Heart right ventricle (tissue), 16 donors: ENCODE measurements at regions not wholly inside any gene's neighbourhood (a gene's known extent, or its start where the extent isn't known, plus 50 kb on each side); places are given as distances from the start of the nearest gene placed in this dataset.
"Not testable (repeated sequence)": the region's sequence is repeated elsewhere in the genome, so short reads cannot be mapped to it uniquely, and the experiment has no call there.

Experiments used
- ATAC-seq, 8 donors: fragments of 200-7000 bp; cut with Tn5 transposase; one replicate each; pipeline ENCODE4 v1.9.1; 2020; ENCODE audit warnings: mild to moderate bottlenecking in 8 of 8, moderate library complexity in 8 of 8, moderate number of reproducible peaks in 1 of 8
- DNase-seq, 2 donors: peaks; one replicate each; pipeline ENCODE4 v3.0.0-alpha.2; 2020
- H3K27ac ChIP-seq, 10 donors: fragments of 200-600 bp; sonication (generic) in 2 of 10; one replicate each; pipeline versions ENCODE4 v1.5.0 to v1.8.0; 2020 to 2022; ENCODE audit warnings: mild to moderate bottlenecking in 3 of 10
- H3K27me3 ChIP-seq, 7 donors: fragments of 200-600 bp; one replicate each; pipeline ENCODE4 v1.8.0; 2021 to 2022; ENCODE audit warnings: mild to moderate bottlenecking in 2 of 7
- H3K36me3 ChIP-seq, 9 donors: fragments of 200-600 bp; sonication (generic) in 1 of 9; one replicate each; pipeline versions ENCODE4 v1.5.0 to v1.8.0; 2020 to 2022; ENCODE audit warnings: mild to moderate bottlenecking in 2 of 9
- H3K4me1 ChIP-seq, 9 donors: fragments of 200-600 bp; sonication (generic) in 1 of 9; one replicate each; pipeline versions ENCODE4 v1.5.0 to v1.8.0; 2020 to 2022; ENCODE audit warnings: mild to moderate bottlenecking in 4 of 9
- H3K4me3 ChIP-seq, 10 donors: fragments of 200-600 bp; sonication (generic) in 2 of 10; one replicate each; pipeline versions ENCODE4 v1.5.0 to v1.8.0; 2020 to 2022; ENCODE audit warnings: mild to moderate bottlenecking in 7 of 10, moderate library complexity in 2 of 10
- H3K9me3 ChIP-seq, 11 donors: fragments of 200-600 bp in 10 of 11; sonication (generic) in 2 of 11; one replicate each; pipeline versions ENCODE4 v1.5.0 to v1.8.0; 2013 to 2022; ENCODE audit warnings: mild to moderate bottlenecking in 2 of 11, control low read depth in 1 of 11, moderate library complexity in 1 of 11
- CTCF ChIP-seq, 9 donors: fragments of 200-600 bp; sonication (generic) in 2 of 9; IDR thresholded peaks; one replicate each; pipeline versions ENCODE4 v1.5.0 to v1.8.0; 2021 to 2022; ENCODE audit warnings: antibody characterized with exemption in 9 of 9, mild to moderate bottlenecking in 5 of 9, moderate library complexity in 1 of 9
- WGBS, 2 donors: extraction: QIAGEN DNeasy Blood & Tissue Kit; methylation state at CpG; one replicate each; pipeline ENCODE4 v1.1.7; 2013; ENCODE audit warnings: inconsistent platforms in 1 of 2; 5-methylcytosine and 5-hydroxymethylcytosine counted together
- intact Hi-C, 10 donors: fragments of 100-400 bp; cut with DNase I; formaldehyde crosslinking; loops; one replicate each; pipeline versions ENCODE4 v1.11.1 to v1.14.2; 2022
- donor health status: Arrhythmogenic right ventricular cardiomyopathy.
- donor health status: ischemic (EF 13 %, LVEDD 7.1; RV severe dilation, severe dysfunction).
- donor health status: healthy with polysubstance abuse.
- donor health status: DM: no; HTN: yes; CAD: no.
- donor health status: DM: no; HTN: no; CAD: no.
- donor health status: ischemic (EF 25% LVEDD 6.9; RV normal size, moderate dysfunction).
- donor health status: ischemic (EF 25% LVEDD 5.7; RV mildly dilated, moderate dysfunction).
- donor health status: healthy.
- donor health status: DM: yes; HTN: yes; CAD: no.
- donor health status: Ischemic cardiomyopathy.
- donor health status: ischemic (EF 35%, LVEDD 5.7; RV mildly dilated, moderate dysfunction).
- donor health status: nonischemic (EF 11% LVEDD 7.7; RV severe dilation, severe dysfunction).
- donor health status: DM: yes; HTN: yes; CAD: no.
- donor health status: PGD.
- donor health status: ischemic (EF 29% LVEDD 5.4; RV normal size, mild dysfunction).
- donor health status: nonischemic (EF 23%, LVEDD 6.1; RV moderate dilation, normal function).

- DNase-seq: peak; percentile 43 to 48
- WGBS, 2 donors: 67 to 78% methylated on average over 3 of the region's 3 CpGs
- TF ChIP-seq CTCF (IDR thresholded peaks at IDR 0.05): no peak
- Histone ChIP-seq H3K4me1 (peaks cover 0 to 46% (median 5%) of the 10 kb centered on the region in 9 donors), H3K27ac (peak overlapping the region in 7 of 10 donors; percentile 7 to 72 (median 43)), H3K36me3 (no peaks in the 10 kb centered on the region), H3K27me3 (no peaks in the 10 kb centered on the region), H3K9me3 (no peaks in the 10 kb centered on the region), H3K4me3 (no peak overlapping the region)
- intact Hi-C loops: loop anchor here in 7 of 10 donors (5.0 to 10.0 kb wide), 5 partner anchors 65 to 158 kb away; partner anchors contain the start of gene GLUL (in 4 of the 7)
- peak; percentile 58 to 77 (median 71) for ATAC-seq
These were observed 91.6 kb downstream of the GLUL start for GRCh38 chr1:182299728-182300616.

DNA sequence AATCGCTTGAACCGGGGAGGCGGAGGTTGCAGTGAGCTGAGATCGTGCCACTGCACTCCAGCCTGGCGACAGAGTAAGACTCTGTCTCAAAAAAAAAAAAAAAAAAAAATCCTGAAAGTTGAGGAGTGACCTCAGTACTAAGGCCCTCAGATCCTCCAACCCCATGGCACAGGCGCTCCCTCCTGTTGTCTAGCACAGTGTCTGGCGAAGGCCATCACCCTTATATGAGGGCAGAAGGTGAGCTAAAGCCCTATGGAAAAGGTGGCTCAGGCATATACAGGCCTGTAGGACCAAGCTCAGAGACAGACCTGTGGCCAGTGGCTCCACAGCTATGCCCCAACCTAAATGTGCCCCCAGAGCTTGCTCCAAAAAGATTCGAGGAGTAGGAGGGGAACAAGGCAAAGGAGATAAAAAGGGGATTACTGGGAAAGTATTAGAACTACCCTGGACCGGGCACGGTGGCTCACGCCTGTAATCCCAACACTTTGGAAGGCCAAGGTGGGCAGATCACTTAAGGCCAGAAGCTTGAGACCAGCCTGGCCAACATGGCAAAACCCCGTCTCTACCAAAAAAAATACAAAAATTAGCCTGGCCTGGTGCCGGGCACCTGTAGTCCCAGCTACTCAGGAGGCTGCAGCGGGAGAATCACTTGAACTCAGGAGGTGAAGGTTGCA lies 92.4 kb downstream of the GLUL start:
- Histone ChIP-seq H3K4me1 (peaks cover 0 to 39% (median 5%) of the 10 kb centered on the region in 9 donors), H3K27ac (peak overlapping the region in 1 of 10 donors; percentile 64)
- H3K4me3 ChIP-seq, H3K27me3 ChIP-seq, H3K9me3 ChIP-seq, H3K36me3 ChIP-seq, DNase-seq, ATAC-seq: not testable (repeated sequence)
- intact Hi-C loops: loop anchor here in 1 of 10 donors (10.0 kb wide), 1 partner anchor 64 kb away; no protein-coding TSS in a partner anchor
- WGBS, 2 donors: 90 to 97% methylated on average over 13 to 14 of the region's 14 CpGs

- ATAC-seq: no peak
- no peaks in the 10 kb centered on the region for H3K9me3 ChIP-seq
These were observed 94.3 kb downstream of the GLUL start for GRCh38 chr1:182297335-182297734.

GRCh38 chr1:182295697-182296096 lies 95.9 kb downstream of the GLUL start:
- Histone ChIP-seq H3K27me3 (no peaks in the 10 kb centered on the region), H3K36me3 (no peaks in the 10 kb centered on the region), H3K9me3 (no peaks in the 10 kb centered on the region), H3K27ac (no peak overlapping the region), H3K4me1 (peaks cover 0 to 25% (median 16%) of the 10 kb centered on the region in 9 donors), H3K4me3 (no peak overlapping the region)
- DNase-seq (no peak), ATAC-seq (no peak)
- intact Hi-C loops: loop anchor here in 1 of 10 donors (10.0 kb wide), 1 partner anchor 61 kb away; no protein-coding TSS in a partner anchor
- no peak for TF ChIP-seq CTCF (IDR thresholded peaks at IDR 0.05)
- WGBS, 2 donors: 84 to 100% methylated on average over 1 of the region's 1 CpG

More at GRCh38 chr1:182297335-182297734, 94.3 kb downstream of the GLUL start:
- Histone ChIP-seq H3K36me3 (no peaks in the 10 kb centered on the region), H3K4me3 (no peak overlapping the region), H3K27me3 (no peaks in the 10 kb centered on the region), H3K27ac (no peak overlapping the region), H3K4me1 (peaks cover 0 to 26% (median 3%) of the 10 kb centered on the region in 9 donors)
- intact Hi-C loops: loop anchor here in 1 of 10 donors (10.0 kb wide), 1 partner anchor 63 kb away; no protein-coding TSS in a partner anchor
- no peak for DNase-seq
- no peak for TF ChIP-seq CTCF (IDR thresholded peaks at IDR 0.05)
